ENCODE measurements at regions not wholly inside any gene's neighbourhood (a gene's known extent, or its start where the extent isn't known, plus 50 kb on each side); places are given as distances from the start of the nearest gene placed in this dataset.
"Not testable (repeated sequence)": the region's sequence is repeated elsewhere in the genome, so short reads cannot be mapped to it uniquely, and the experiment has no call there.

DNA sequence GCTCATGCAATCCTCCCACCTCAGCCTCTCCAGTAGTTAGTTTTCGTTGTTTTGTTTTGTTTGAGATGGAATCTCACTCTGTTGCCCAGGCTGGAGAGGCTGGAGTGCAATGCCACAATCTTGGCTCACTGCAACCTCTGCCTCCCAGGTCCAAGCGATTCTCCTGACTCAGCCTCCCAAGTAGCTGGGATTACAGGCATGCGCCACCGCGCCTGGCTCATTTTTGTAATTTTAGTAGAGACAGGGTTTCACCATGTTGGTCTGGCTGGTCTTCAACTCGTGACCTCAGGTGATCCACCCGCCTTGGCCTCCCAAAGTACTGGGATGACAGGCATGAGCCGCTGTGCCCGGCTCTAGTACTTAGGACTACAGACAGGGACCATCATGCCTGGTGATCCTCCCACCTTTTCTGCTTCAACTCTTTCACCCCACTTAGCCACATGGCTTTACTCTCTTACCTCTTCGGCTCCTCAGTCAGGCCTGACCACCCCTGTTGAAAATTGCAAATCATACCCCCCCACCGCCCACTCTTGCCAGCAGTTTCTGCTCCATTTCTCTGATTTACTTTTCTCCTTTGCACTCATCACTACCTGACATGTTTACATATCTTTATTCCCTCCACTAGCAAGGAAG is 157.1 kb upstream of the GRK3 start:
- no peak for DNase-seq (ENCODE audit: low read depth)
- H3K4me3 ChIP-seq (ENCODE audit: low read depth, low read length) = no peak overlapping the region
- TF ChIP-seq, protein P1, sequence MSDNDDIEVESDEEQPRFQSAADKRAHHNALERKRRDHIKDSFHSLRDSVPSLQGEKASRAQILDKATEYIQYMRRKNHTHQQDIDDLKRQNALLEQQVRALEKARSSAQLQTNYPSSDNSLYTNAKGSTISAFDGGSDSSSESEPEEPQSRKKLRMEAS (IDR thresholded peaks at IDR 0.05; ENCODE audit: low read depth, low read length) = no peak
- TF ChIP-seq POLR2A (IDR thresholded peaks at IDR 0.05; ENCODE audit: extremely low read depth, insufficient read length) (no peak), MYC (IDR thresholded peaks at IDR 0.05; ENCODE audit: low read depth, low read length) (no peak)
- TF ChIP-seq, protein P2, sequence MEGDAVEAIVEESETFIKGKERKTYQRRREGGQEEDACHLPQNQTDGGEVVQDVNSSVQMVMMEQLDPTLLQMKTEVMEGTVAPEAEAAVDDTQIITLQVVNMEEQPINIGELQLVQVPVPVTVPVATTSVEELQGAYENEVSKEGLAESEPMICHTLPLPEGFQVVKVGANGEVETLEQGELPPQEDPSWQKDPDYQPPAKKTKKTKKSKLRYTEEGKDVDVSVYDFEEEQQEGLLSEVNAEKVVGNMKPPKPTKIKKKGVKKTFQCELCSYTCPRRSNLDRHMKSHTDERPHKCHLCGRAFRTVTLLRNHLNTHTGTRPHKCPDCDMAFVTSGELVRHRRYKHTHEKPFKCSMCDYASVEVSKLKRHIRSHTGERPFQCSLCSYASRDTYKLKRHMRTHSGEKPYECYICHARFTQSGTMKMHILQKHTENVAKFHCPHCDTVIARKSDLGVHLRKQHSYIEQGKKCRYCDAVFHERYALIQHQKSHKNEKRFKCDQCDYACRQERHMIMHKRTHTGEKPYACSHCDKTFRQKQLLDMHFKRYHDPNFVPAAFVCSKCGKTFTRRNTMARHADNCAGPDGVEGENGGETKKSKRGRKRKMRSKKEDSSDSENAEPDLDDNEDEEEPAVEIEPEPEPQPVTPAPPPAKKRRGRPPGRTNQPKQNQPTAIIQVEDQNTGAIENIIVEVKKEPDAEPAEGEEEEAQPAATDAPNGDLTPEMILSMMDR (IDR thresholded peaks at IDR 0.05; ENCODE audit: low read depth, low read length) = no peak

DNA sequence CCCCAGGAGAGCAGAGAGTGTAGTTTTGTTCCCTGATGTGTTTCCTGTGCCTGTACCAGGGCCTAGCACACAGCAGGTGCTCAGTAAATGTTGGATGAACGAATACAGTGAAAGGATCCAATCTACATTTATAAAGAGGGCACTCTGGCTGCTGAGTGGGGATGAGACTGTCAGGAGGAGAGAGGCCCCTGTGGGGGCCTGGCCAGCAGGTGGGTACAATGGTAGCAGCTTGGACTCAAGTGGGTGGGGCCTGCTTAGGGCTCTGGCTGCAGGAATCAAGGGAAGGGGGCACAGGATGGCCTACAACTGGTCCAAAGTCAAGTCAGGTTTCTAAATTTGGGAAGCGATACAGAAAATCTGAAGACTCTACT is 156.6 kb upstream of the GRK3 start:
- no peak overlapping the region for H3K4me3 ChIP-seq (ENCODE audit: low read depth, low read length)
- TF ChIP-seq, protein P2 (IDR thresholded peaks at IDR 0.05; ENCODE audit: low read depth, low read length) = no peak
- TF ChIP-seq POLR2A (IDR thresholded peaks at IDR 0.05; ENCODE audit: extremely low read depth, insufficient read length) = no peak
- TF ChIP-seq, protein P1 (IDR thresholded peaks at IDR 0.05; ENCODE audit: low read depth, low read length) = no peak
- no peak for TF ChIP-seq MYC (IDR thresholded peaks at IDR 0.05; ENCODE audit: low read depth, low read length)
- no peak for DNase-seq (ENCODE audit: low read depth)

DNA sequence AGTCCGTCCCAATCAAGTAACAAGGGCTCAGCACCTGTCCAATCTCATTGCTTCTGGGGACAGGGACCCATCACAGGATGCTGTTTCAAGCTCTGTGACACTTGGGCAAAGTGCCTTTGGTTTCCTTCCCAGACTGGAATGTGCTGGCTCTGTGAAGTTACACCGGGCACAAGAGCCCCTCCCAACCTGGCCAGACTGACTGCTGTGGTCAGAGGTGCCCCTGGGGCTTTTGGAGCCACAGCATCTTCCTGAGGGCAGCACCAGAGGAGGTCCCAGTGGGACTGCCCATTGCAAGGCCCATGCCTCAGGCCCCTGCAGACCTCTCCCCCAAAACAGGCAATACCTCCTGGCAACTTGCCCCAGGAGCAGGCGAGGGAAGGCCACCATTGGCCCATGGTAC is 155.2 kb upstream of the GRK3 start:
- no peak for TF ChIP-seq MYC (IDR thresholded peaks at IDR 0.05; ENCODE audit: low read depth, low read length)
- TF ChIP-seq, protein P1 (IDR thresholded peaks at IDR 0.05; ENCODE audit: low read depth, low read length) = no peak
- TF ChIP-seq, protein P2 (IDR thresholded peaks at IDR 0.05; ENCODE audit: low read depth, low read length) = no peak
- no peak for TF ChIP-seq POLR2A (IDR thresholded peaks at IDR 0.05; ENCODE audit: extremely low read depth, insufficient read length)
- H3K4me3 ChIP-seq (ENCODE audit: low read depth, low read length) = no peak overlapping the region
- no peak for DNase-seq (ENCODE audit: low read depth)

DNA sequence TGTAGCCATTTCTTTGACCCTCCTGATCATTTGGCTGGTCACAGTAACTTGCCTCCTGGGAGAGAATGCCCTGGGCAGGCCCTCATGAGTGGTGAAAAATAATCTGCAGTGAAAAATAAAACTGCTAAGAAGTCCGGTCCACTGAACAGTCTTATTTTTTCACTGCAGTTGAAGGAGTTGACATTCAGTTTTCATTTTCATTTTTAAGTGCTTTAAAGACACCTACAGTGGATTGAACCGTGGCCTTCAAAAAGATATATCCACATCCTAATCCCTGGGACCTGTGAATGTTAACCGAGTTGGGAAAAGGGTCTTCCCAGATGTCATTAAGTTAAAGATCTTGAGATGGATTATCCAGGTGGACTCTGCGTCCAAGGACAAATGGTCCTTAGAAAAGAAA is 153.6 kb upstream of the GRK3 start:
- DNase-seq (ENCODE audit: low read depth) = no peak
- no peak overlapping the region for H3K4me3 ChIP-seq (ENCODE audit: low read depth, low read length)
- TF ChIP-seq, protein P1 (IDR thresholded peaks at IDR 0.05; ENCODE audit: low read depth, low read length) = no peak
- TF ChIP-seq, protein P2 (IDR thresholded peaks at IDR 0.05; ENCODE audit: low read depth, low read length) = no peak
- TF ChIP-seq MYC (IDR thresholded peaks at IDR 0.05; ENCODE audit: low read depth, low read length) (no peak), POLR2A (IDR thresholded peaks at IDR 0.05; ENCODE audit: extremely low read depth, insufficient read length) (no peak)

DNA sequence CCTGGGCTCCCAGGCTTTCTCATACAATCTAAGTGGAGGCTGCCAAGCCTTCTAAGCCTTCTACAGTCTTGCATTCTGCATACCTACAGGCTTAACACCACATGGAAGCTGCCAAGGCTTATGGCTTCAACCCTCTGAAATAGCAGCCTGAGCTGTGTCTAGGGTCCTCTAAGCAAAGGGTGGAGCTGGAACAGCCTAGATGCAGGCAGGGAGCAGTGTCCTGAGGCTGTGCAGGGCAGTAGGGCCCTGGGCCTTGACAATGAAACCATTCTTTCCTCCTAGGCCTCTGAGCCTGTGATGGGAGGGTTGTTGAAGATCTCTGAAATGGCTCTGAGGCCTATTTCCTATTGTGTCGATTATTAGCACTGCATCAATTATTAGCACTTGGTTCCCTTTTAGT is 150.9 kb upstream of the GRK3 start:
- H3K4me3 ChIP-seq (ENCODE audit: low read depth, low read length) = no peak overlapping the region
- TF ChIP-seq MYC (IDR thresholded peaks at IDR 0.05; ENCODE audit: low read depth, low read length) (no peak), POLR2A (IDR thresholded peaks at IDR 0.05; ENCODE audit: extremely low read depth, insufficient read length) (no peak)
- TF ChIP-seq, protein P1 (IDR thresholded peaks at IDR 0.05; ENCODE audit: low read depth, low read length) = no peak
- TF ChIP-seq, protein P2 (IDR thresholded peaks at IDR 0.05; ENCODE audit: low read depth, low read length) = no peak
- DNase-seq (ENCODE audit: low read depth) = no peak

DNA sequence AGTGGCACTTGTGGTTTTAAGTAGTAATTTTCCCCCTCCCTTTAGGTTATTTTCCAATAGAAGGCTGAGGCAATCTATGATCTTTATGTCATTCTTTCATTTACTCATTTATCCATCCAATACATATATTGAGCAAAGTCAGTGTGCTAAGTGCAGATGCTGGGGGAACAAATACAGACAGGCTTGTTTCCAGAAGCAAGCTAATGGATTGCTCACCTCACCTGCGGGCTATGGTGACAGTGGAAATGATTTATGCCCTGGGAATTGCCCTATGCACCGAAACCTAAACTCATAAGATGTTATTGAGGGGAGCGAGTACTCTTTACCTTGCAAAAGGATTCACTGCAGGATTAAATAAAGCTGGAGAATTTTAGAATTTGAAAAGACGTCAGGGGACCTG is 148.7 kb upstream of the GRK3 start:
- not testable (repeated sequence) for H3K4me3 ChIP-seq (ENCODE audit: low read depth, low read length); DNase-seq (ENCODE audit: low read depth)

DNA sequence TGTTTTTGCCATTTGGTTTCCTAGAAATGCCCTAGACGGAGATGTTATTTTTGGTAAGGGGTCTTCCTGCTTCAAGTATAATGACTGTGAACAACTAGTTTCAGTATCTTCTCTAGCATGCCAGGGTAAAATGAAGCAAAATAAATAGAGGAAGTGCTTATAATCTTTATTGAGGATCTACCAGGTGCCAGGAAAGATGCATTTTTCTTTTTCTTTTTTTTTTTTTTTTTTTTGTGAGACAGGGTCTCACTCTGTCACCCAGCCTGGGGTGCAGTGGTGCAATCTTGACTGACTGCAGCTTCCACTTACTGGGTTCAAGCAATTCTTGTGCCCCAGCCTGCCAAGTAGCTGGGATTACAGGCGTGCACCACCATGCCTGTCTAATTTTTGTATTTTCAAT is 146.6 kb upstream of the GRK3 start:
- not testable (repeated sequence) for H3K4me3 ChIP-seq (ENCODE audit: low read depth, low read length); DNase-seq (ENCODE audit: low read depth)
